Right lobe of liver (tissue), 6 donors: ENCODE measurements at regions not wholly inside any gene's neighbourhood (a gene's known extent, or its start where the extent isn't known, plus 50 kb on each side); places are given as distances from the start of the nearest gene placed in this dataset.

ENCODE experiments used
- ATAC-seq, 4 donors: fragments of 200-7000 bp; cut with Tn5 transposase; one replicate each; pipeline ENCODE4 v1.9.1; 2020; ENCODE audit warnings: mild to moderate bottlenecking in 4 of 4, moderate library complexity in 4 of 4
- DNase-seq, 3 donors: peaks; one replicate each; pipeline ENCODE4 v3.0.0-alpha.2; 2020
- H3K27ac ChIP-seq, 3 donors: fragments of 200-600 bp; one replicate each; pipeline ENCODE4 v1.8.0; 2022
- H3K27me3 ChIP-seq, 2 donors: fragments of 200-600 bp; one replicate each; pipeline ENCODE4 v1.8.0; 2022
- H3K36me3 ChIP-seq, 4 donors: fragments of 200-600 bp; sonication (generic) in 1 of 4; one replicate each; pipeline versions ENCODE4 v1.5.1 to v1.8.0; 2017 to 2022; ENCODE audit warnings: control low read depth in 1 of 4
- H3K4me1 ChIP-seq, 4 donors: fragments of 200-600 bp; sonication (generic) in 1 of 4; one replicate each; pipeline versions ENCODE4 v1.5.1 to v1.8.0; 2017 to 2022; ENCODE audit warnings: control low read depth in 1 of 4
- H3K4me3 ChIP-seq, 3 donors: fragments of 200-600 bp; one replicate each; pipeline ENCODE4 v1.8.0; 2022
- H3K9me3 ChIP-seq, 4 donors: fragments of 200-600 bp; sonication (generic) in 1 of 4; one replicate each; pipeline versions ENCODE4 v1.5.1 to v1.8.0; 2017 to 2022; ENCODE audit warnings: control low read depth in 1 of 4
- POLR2A ChIP-seq: fragments of 450-650 bp; IDR thresholded peaks from one replicate; pipeline ENCODE4 v1.6.1; 2017; ENCODE audit warnings: antibody characterized with exemption, mild to moderate bottlenecking
- WGBS: methylation state at CpG from one replicate; pipeline ENCODE4 v1.1.6; 2018; ENCODE audit warnings: low coverage, low lambda C conversion rate; ENCODE audit not compliant: insufficient coverage; ENCODE audit errors: missing lambda C conversion rate; 5-methylcytosine and 5-hydroxymethylcytosine counted together
- intact Hi-C, 2 donors: fragments of 100-400 bp; cut with DNase I; formaldehyde crosslinking; loops; one replicate each; pipeline versions ENCODE4 v1.11.2 to v1.14.1; 2022
- TF ChIP-seq, protein P1 (sequence below), 4 donors: fragments of 200-600 bp in 3 of 4; fragments of 450-650 bp in 1 of 4; IDR thresholded peaks; one replicate each; pipeline versions ENCODE4 v1.5.1 to v1.8.0; 2016 to 2022; ENCODE audit warnings: antibody characterized with exemption in 4 of 4, mild to moderate bottlenecking in 2 of 4
- donor health status: DM: no; HTN: yes; CAD: no.
- donor health status: DM: no; HTN: no; CAD: no.
- donor health status: DM: no; HTN: no; CAD: no.
- donor health status: DM: no; HTN: yes; CAD: no.
- donor health status: DM: no; HTN: yes; CAD: no.

DNA sequence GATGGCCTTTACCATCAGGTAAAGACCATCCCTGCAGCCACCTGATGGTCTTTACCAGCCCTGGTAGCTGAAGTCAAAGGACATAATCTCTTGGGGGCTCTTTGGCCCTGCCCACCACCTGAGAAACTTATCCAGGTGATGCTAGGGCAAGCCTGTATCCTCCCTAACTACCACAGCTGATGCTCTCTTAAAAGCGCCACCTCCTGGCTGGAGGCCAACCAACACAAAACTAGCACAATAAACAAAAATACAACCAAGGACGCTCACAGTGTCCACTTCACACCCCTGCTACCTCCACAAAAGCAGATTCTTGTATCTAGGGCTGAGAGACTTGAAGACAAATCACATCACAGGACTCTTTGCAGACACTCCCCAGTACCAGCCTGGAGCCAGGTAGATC is 357.1 kb upstream of the POU3F1 start:
- no peak overlapping the region for H3K4me3 ChIP-seq
- H3K27me3 ChIP-seq: no peaks in the 10 kb centered on the region
- H3K27ac ChIP-seq: no peak overlapping the region
- no peak for TF ChIP-seq POLR2A
- TF ChIP-seq, protein P1, sequence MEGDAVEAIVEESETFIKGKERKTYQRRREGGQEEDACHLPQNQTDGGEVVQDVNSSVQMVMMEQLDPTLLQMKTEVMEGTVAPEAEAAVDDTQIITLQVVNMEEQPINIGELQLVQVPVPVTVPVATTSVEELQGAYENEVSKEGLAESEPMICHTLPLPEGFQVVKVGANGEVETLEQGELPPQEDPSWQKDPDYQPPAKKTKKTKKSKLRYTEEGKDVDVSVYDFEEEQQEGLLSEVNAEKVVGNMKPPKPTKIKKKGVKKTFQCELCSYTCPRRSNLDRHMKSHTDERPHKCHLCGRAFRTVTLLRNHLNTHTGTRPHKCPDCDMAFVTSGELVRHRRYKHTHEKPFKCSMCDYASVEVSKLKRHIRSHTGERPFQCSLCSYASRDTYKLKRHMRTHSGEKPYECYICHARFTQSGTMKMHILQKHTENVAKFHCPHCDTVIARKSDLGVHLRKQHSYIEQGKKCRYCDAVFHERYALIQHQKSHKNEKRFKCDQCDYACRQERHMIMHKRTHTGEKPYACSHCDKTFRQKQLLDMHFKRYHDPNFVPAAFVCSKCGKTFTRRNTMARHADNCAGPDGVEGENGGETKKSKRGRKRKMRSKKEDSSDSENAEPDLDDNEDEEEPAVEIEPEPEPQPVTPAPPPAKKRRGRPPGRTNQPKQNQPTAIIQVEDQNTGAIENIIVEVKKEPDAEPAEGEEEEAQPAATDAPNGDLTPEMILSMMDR (IDR thresholded peaks at IDR 0.05): no peak
- no peaks in the 10 kb centered on the region for H3K36me3 ChIP-seq
- ATAC-seq: no peak
- 83% methylated on average over 1 of the region's 2 CpGs for WGBS
- H3K4me1 ChIP-seq: no peaks in the 10 kb centered on the region
- DNase-seq: no peak
- intact Hi-C loops: no loop called here
- H3K9me3 ChIP-seq: peaks cover 0 to 5% (median 0%) of the 10 kb centered on the region in 4 donors

- Histone ChIP-seq H3K4me3 (no peak overlapping the region), H3K27me3 (no peaks in the 10 kb centered on the region), H3K36me3 (no peaks in the 10 kb centered on the region), H3K4me1 (no peaks in the 10 kb centered on the region), H3K9me3 (peaks cover 0 to 5% (median 0%) of the 10 kb centered on the region in 4 donors), H3K27ac (no peak overlapping the region)
- ATAC-seq: no peak
- TF ChIP-seq, protein P1 (IDR thresholded peaks at IDR 0.05): no peak
- TF ChIP-seq POLR2A: no peak
- intact Hi-C loops: no loop called here
- 24% methylated on average over 2 of the region's 2 CpGs for WGBS
- no peak for DNase-seq
These were observed 355.7 kb upstream of the POU3F1 start for GRCh38 chr1:38402230-38402815.

GRCh38 chr1:38396606-38397005 is 350.0 kb upstream of the POU3F1 start:
- no peak overlapping the region for H3K4me3 ChIP-seq
- ATAC-seq (no peak), DNase-seq (no peak)
- WGBS: 59% methylated on average over 1 of the region's 1 CpG
- H3K9me3 ChIP-seq: no peaks in the 10 kb centered on the region
- H3K27me3 ChIP-seq: no peaks in the 10 kb centered on the region
- intact Hi-C loops: no loop called here
- no peaks in the 10 kb centered on the region for H3K36me3 ChIP-seq
- no peaks in the 10 kb centered on the region for H3K4me1 ChIP-seq
- H3K27ac ChIP-seq: no peak overlapping the region
- TF ChIP-seq, protein P1 (IDR thresholded peaks at IDR 0.05): no peak
- TF ChIP-seq POLR2A: no peak

DNA sequence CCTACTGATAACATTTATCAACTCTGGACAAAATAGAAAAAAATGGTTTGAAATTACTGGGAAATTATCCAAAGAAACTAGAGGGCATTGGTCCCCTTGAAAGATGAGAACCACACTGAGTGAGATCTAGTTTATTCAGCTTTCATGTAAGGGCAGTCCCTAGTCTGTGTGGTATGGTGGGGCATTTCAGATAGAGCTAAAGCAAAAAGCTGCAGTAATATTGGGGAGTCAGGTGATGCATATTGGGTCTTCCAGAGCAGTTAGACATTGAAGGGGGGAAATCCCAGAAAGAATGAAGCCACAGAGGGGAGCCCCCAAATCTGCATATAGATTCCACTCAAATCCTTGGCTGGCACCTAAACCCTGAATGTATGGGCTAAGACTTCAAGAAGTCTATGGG is 347.7 kb upstream of the POU3F1 start:
- ATAC-seq (no peak), DNase-seq (no peak)
- intact Hi-C loops: no loop called here
- H3K27me3 ChIP-seq: no peaks in the 10 kb centered on the region
- no peaks in the 10 kb centered on the region for H3K9me3 ChIP-seq
- no peaks in the 10 kb centered on the region for H3K36me3 ChIP-seq
- TF ChIP-seq, protein P1 (IDR thresholded peaks at IDR 0.05): no peak
- TF ChIP-seq POLR2A: no peak
- no peaks in the 10 kb centered on the region for H3K4me1 ChIP-seq
- H3K27ac ChIP-seq: no peak overlapping the region
- H3K4me3 ChIP-seq: no peak overlapping the region

- Histone ChIP-seq H3K36me3 (no peaks in the 10 kb centered on the region), H3K4me1 (no peaks in the 10 kb centered on the region), H3K27me3 (no peaks in the 10 kb centered on the region), H3K9me3 (no peaks in the 10 kb centered on the region), H3K27ac (no peak overlapping the region), H3K4me3 (no peak overlapping the region)
- intact Hi-C loops: no loop called here
- DNase-seq (no peak), ATAC-seq (no peak)
- WGBS: 47% methylated on average over 2 of the region's 2 CpGs
- TF ChIP-seq, protein P1 (IDR thresholded peaks at IDR 0.05): no peak
- TF ChIP-seq POLR2A: no peak
These were observed 346.3 kb upstream of the POU3F1 start for GRCh38 chr1:38392861-38393260.
